MM.1S (cell line): ENCODE measurements at regions not wholly inside any gene's neighbourhood (a gene's known extent, or its start where the extent isn't known, plus 50 kb on each side); places are given as distances from the start of the nearest gene placed in this dataset.

Experiments used
- DNase-seq: peaks from one replicate; pipeline ENCODE4 v3.0.0-alpha.2; 2015
- H2AFZ ChIP-seq: fragments of 300-600 bp; sonication (generic); 2 replicates; pipeline ENCODE4 v1.6.0; 2016; ENCODE audit warnings: antibody characterized with exemption, low read length
- H3F3A ChIP-seq: fragments of 300-600 bp; sonication (generic); 2 replicates; pipeline ENCODE4 v1.6.1; 2016; ENCODE audit warnings: mild to moderate bottlenecking, antibody characterized with exemption, low read length, moderate library complexity, mixed read lengths; ENCODE audit not compliant: insufficient read depth
- H3K27ac ChIP-seq: fragments of 300-600 bp; sonication (generic); 2 replicates; pipeline ENCODE4 v1.5.1; 2016; ENCODE audit warnings: mild to moderate bottlenecking, low read length
- H3K27me3 ChIP-seq: fragments of 300-600 bp; sonication (generic); replicated peaks from 2 replicates; pipeline ENCODE4 v1.6.0; 2016; ENCODE audit warnings: low read length; ENCODE audit not compliant: insufficient read depth
- H3K36me3 ChIP-seq: fragments of 300-600 bp; sonication (generic); replicated peaks from 2 replicates; pipeline ENCODE4 v1.6.1; 2016; ENCODE audit warnings: mild to moderate bottlenecking, low read length, mixed read lengths; ENCODE audit not compliant: insufficient read depth
- H3K4me1 ChIP-seq: fragments of 300-600 bp; sonication (generic); 2 replicates; pipeline ENCODE4 v1.6.1; 2016; ENCODE audit warnings: low read length, mixed read lengths
- H3K4me2 ChIP-seq: fragments of 300-600 bp; sonication (generic); 2 replicates; pipeline ENCODE4 v1.6.0; 2016; ENCODE audit warnings: low read depth, low read length
- H3K4me3 ChIP-seq: fragments of 300-600 bp; sonication (generic); 2 replicates; pipeline ENCODE4 v1.5.1; 2016; ENCODE audit warnings: low read length, mixed read lengths
- H3K79me2 ChIP-seq: fragments of 300-600 bp; sonication (generic); 2 replicates; pipeline ENCODE4 v1.6.1; 2016; ENCODE audit warnings: mixed run types, low read length, mixed read lengths
- H3K9ac ChIP-seq: fragments of 300-600 bp; sonication (generic); 2 replicates; pipeline ENCODE4 v1.6.1; 2016; ENCODE audit warnings: low read length, mixed read lengths
- H3K9me2 ChIP-seq: fragments of 300-600 bp; sonication (generic); replicated peaks from 2 replicates; pipeline ENCODE4 v1.6.1; 2016; ENCODE audit warnings: mild to moderate bottlenecking, low read length, mixed read lengths; ENCODE audit not compliant: insufficient read depth
- H3K9me3 ChIP-seq: fragments of 300-600 bp; sonication (generic); replicated peaks from 2 replicates; pipeline ENCODE4 v1.6.1; 2016; ENCODE audit warnings: mild to moderate bottlenecking, low read length, mixed read lengths; ENCODE audit not compliant: insufficient read depth
- H4K20me1 ChIP-seq: fragments of 300-600 bp; sonication (generic); 2 replicates; pipeline ENCODE4 v1.6.1; 2016; ENCODE audit warnings: mild to moderate bottlenecking, low read length, moderate library complexity, mixed read lengths; ENCODE audit not compliant: insufficient read depth
- CTCF ChIP-seq: fragments of 300-600 bp; sonication (generic); IDR thresholded peaks from 2 replicates; pipeline ENCODE4 v1.5.1; 2016; ENCODE audit warnings: antibody characterized with exemption, low read length, mixed read lengths
- EZH2 ChIP-seq: fragments of 300-600 bp; sonication (generic); optimal IDR thresholded peaks from 2 replicates; pipeline ENCODE3; 2017; ENCODE audit warnings: low read depth, mild to moderate bottlenecking, antibody characterized with exemption, low read length, mixed read lengths
- EZH2phosphoT487 ChIP-seq: fragments of 300-600 bp; sonication (generic); IDR thresholded peaks from 2 replicates; pipeline ENCODE4 v1.6.1; 2018; ENCODE audit warnings: antibody characterized with exemption, low read length

- Histone ChIP-seq H3K9ac (no peak overlapping the region), H3K4me3 (no peak overlapping the region), H3K9me2 (no peaks in the 10 kb centered on the region), H3K9me3 (no peaks in the 10 kb centered on the region), H3K27me3 (no peaks in the 10 kb centered on the region), H3K4me2 (no peak overlapping the region), H2AFZ (no peak overlapping the region), H3K27ac (no peak overlapping the region), H3K4me1 (no peaks in the 10 kb centered on the region), H3K36me3 (no peaks in the 10 kb centered on the region), H3K79me2 (no peaks in the 10 kb centered on the region), H4K20me1 (no peaks in the 10 kb centered on the region), H3F3A (no peaks in the 10 kb centered on the region)
- DNase-seq = no peak
- no peak for TF ChIP-seq CTCF
- no peak for TF ChIP-seq EZH2
- TF ChIP-seq EZH2phosphoT487 = no peak
Observed at GRCh38 chr16:79685871-79686270, 85.3 kb upstream of the MAF start.

- H3K4me2 ChIP-seq = no peak overlapping the region
- no peak overlapping the region for H3K27ac ChIP-seq
- TF ChIP-seq CTCF (no peak), EZH2 (no peak), EZH2phosphoT487 (no peak)
- H3K9me2 ChIP-seq = no peaks in the 10 kb centered on the region
- no peaks in the 10 kb centered on the region for H3K79me2 ChIP-seq
- no peaks in the 10 kb centered on the region for H3K4me1 ChIP-seq
- H4K20me1 ChIP-seq = no peaks in the 10 kb centered on the region
- no peaks in the 10 kb centered on the region for H3K27me3 ChIP-seq
- H3F3A ChIP-seq = no peaks in the 10 kb centered on the region
- H3K4me3 ChIP-seq = no peak overlapping the region
- no peaks in the 10 kb centered on the region for H3K36me3 ChIP-seq
- DNase-seq = no peak
- H3K9ac ChIP-seq = no peak overlapping the region
- H2AFZ ChIP-seq = no peak overlapping the region
- no peaks in the 10 kb centered on the region for H3K9me3 ChIP-seq
Observed at GRCh38 chr16:79679334-79679733, 78.8 kb upstream of the MAF start.

GRCh38 chr16:79677799-79678530, 77.4 kb upstream of the MAF start:
- no peaks in the 10 kb centered on the region for H3K79me2 ChIP-seq
- no peaks in the 10 kb centered on the region for H3K36me3 ChIP-seq
- no peak overlapping the region for H3K27ac ChIP-seq
- DNase-seq = no peak
- no peak overlapping the region for H2AFZ ChIP-seq
- no peaks in the 10 kb centered on the region for H3F3A ChIP-seq
- no peak overlapping the region for H3K4me3 ChIP-seq
- H3K9ac ChIP-seq = no peak overlapping the region
- no peaks in the 10 kb centered on the region for H3K4me1 ChIP-seq
- H3K27me3 ChIP-seq = no peaks in the 10 kb centered on the region
- no peaks in the 10 kb centered on the region for H4K20me1 ChIP-seq
- no peaks in the 10 kb centered on the region for H3K9me2 ChIP-seq
- H3K4me2 ChIP-seq = no peak overlapping the region
- H3K9me3 ChIP-seq = no peaks in the 10 kb centered on the region
- TF ChIP-seq EZH2phosphoT487 = no peak
- TF ChIP-seq CTCF = no peak
- TF ChIP-seq EZH2 = no peak
